ENCODE measurements at regions not wholly inside any gene's neighbourhood (a gene's known extent, or its start where the extent isn't known, plus 50 kb on each side); places are given as distances from the start of the nearest gene placed in this dataset.
A peak's percentile ranks its signal among the peaks of the same experiment; 100 is the strongest.

DNA sequence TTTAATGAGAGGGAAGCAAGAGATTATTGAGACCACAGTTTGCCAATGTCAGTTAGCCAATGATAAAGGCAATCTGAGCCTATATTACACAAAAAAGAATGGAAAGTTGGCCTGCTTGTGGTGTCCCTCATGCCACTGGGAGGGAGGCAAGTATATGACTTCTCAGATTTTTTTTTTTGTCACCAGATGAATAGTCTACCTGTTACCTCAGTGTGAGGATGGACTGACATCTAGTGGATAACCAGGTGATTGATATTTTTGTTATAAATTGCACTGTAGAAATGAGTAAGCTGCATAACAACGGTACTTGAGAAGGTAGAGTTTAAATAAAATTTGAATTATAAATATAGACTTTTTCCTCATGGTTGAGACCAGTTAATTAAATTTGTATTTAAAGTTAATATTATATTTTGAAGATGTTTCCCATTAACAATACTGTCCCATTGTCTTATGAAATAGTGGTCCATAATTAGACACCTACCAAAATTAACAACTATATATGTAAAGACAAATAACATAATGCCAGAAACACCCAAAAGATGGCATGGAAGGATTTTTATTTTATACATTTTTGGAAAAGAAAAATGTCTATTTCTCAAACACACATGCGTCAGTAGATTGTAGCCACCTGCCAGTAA, 237.8 kb upstream of the GADL1 start:
- TF ChIP-seq, protein P1, sequence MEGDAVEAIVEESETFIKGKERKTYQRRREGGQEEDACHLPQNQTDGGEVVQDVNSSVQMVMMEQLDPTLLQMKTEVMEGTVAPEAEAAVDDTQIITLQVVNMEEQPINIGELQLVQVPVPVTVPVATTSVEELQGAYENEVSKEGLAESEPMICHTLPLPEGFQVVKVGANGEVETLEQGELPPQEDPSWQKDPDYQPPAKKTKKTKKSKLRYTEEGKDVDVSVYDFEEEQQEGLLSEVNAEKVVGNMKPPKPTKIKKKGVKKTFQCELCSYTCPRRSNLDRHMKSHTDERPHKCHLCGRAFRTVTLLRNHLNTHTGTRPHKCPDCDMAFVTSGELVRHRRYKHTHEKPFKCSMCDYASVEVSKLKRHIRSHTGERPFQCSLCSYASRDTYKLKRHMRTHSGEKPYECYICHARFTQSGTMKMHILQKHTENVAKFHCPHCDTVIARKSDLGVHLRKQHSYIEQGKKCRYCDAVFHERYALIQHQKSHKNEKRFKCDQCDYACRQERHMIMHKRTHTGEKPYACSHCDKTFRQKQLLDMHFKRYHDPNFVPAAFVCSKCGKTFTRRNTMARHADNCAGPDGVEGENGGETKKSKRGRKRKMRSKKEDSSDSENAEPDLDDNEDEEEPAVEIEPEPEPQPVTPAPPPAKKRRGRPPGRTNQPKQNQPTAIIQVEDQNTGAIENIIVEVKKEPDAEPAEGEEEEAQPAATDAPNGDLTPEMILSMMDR (IDR thresholded peaks at IDR 0.05), result peak in 4 of 6 experiments; percentile 18 to 70 (median 48)
- TF ChIP-seq POLR2AphosphoS5 (IDR thresholded peaks at IDR 0.05) (no peak), POLR2A (IDR thresholded peaks at IDR 0.05) (no peak), EP300 (IDR thresholded peaks at IDR 0.05) (no peak)
